K562 (cell line): ENCODE measurements at regions not wholly inside any gene's neighbourhood (a gene's known extent, or its start where the extent isn't known, plus 50 kb on each side); places are given as distances from the start of the nearest gene placed in this dataset.

Source experiments
- CC2D1A ChIP-seq: fragments of 450-650 bp; IDR thresholded peaks from 2 replicates; pipeline ENCODE4 v1.6.1; 2017; ENCODE audit warnings: mild to moderate bottlenecking
- CCAR2 ChIP-seq: fragments of 200-400 bp; formaldehyde crosslinking; IDR thresholded peaks from 2 replicates; pipeline ENCODE4 v1.6.1; 2017; ENCODE audit warnings: mild to moderate bottlenecking, low read depth, low read length
- CREB3L1 ChIP-seq: fragments of 450-650 bp; IDR thresholded peaks from 2 replicates; pipeline ENCODE4 v1.6.1; 2014; ENCODE audit warnings: low read depth, mild to moderate bottlenecking, moderate library complexity, borderline replicate concordance
- FOXJ2 ChIP-seq: fragments of 200-800 bp; sonication (Bioruptor generic); IDR thresholded peaks from 2 replicates; pipeline ENCODE4 v1.6.1; 2016; ENCODE audit warnings: missing genetic modification characterization, missing compliant biosample characterization
- FUS ChIP-seq: fragments of 200-400 bp; formaldehyde crosslinking; optimal IDR thresholded peaks from 2 replicates; pipeline ENCODE3; 2017; ENCODE audit warnings: low read depth, low read length
- KDM4B ChIP-seq, 2 experiments: fragments of 450-650 bp in 1 of 2; sonication (generic) in 1 of 2; IDR thresholded peaks; 2 replicates each; pipeline ENCODE4 v1.6.1; 2016 to 2017; ENCODE audit warnings: borderline replicate concordance in 2 of 2, antibody characterized with exemption in 1 of 2, low read depth in 1 of 2, mild to moderate bottlenecking in 1 of 2
- LCOR ChIP-seq: sonication (generic); formaldehyde crosslinking; IDR thresholded peaks from 2 replicates; pipeline ENCODE4 v1.8.0; 2022; ENCODE audit warnings: mild to moderate bottlenecking, missing genetic modification reagents
- MYBL2 ChIP-seq, 2 experiments: fragments of 450-650 bp in 1 of 2; sonication (generic) in 1 of 2; formaldehyde crosslinking in 1 of 2; IDR thresholded peaks; 2 replicates each; pipeline versions ENCODE4 v1.6.1 to v1.8.1; 2017 to 2022; ENCODE audit warnings: borderline replicate concordance in 1 of 2, inconsistent platforms in 1 of 2, low read depth in 1 of 2, mild to moderate bottlenecking in 1 of 2, missing genetic modification reagents in 1 of 2, moderate library complexity in 1 of 2
- NR4A1 ChIP-seq, 2 experiments: fragments of 250-450 bp in 1 of 2; fragments of 450-650 bp in 1 of 2; sonication (Bioruptor Pico) in 1 of 2; IDR thresholded peaks; 2 replicates each; pipeline versions ENCODE4 v1.4.0 to v1.6.1; 2016 to 2020; ENCODE audit warnings: mild to moderate bottlenecking in 2 of 2, missing compliant biosample characterization in 1 of 2, missing genetic modification characterization in 1 of 2, moderate library complexity in 1 of 2
- PKNOX1 ChIP-seq: fragments of 450-650 bp; IDR thresholded peaks from 2 replicates; pipeline ENCODE4 v1.6.1; 2016
- SMARCE1 ChIP-seq: fragments of 450-650 bp; IDR thresholded peaks from 2 replicates; pipeline ENCODE4 v1.7.1; 2016; ENCODE audit warnings: mild to moderate bottlenecking
- SOX6 ChIP-seq: fragments of 450-650 bp; IDR thresholded peaks from 2 replicates; pipeline ENCODE4 v1.6.1; 2014; ENCODE audit warnings: mild to moderate bottlenecking
- ZNF785 ChIP-seq: fragments of 250-450 bp; sonication (Bioruptor Pico); IDR thresholded peaks from 2 replicates; pipeline ENCODE4 v1.4.0; 2020; ENCODE audit warnings: mild to moderate bottlenecking
- ZNF79 ChIP-seq: fragments of 250-450 bp; sonication (Bioruptor Pico); IDR thresholded peaks from 2 replicates; pipeline ENCODE4 v1.4.0; 2020; ENCODE audit warnings: low read depth, mild to moderate bottlenecking, moderate library complexity

GRCh38 chr7:106501605-106502580 is 159.1 kb downstream of the CCDC71L start (continued):
- TF ChIP-seq CC2D1A (peak; percentile 90), LCOR (peak; percentile 30; the same call in 1 of the 2 replicates), KDM4B (IDR thresholded peaks at IDR 0.05; ENCODE audit: borderline replicate concordance in 2 of 2, low read depth in 1 of 2) (no peak), ZNF785 (CRISPR knock-in tag) (no peak), CREB3L1 (peak; percentile 63), FUS (no peak), SOX6 (peak; percentile 86), NR4A1 (CRISPR knock-in tag; IDR thresholded peaks at IDR 0.05) (peak; percentile 36; the same call in 1 of the 2 replicates), NR4A1 (tag; IDR thresholded peaks at IDR 0.05) (no peak), CCAR2 (no peak), MYBL2 (IDR thresholded peaks at IDR 0.05; ENCODE audit: low read depth) (no peak), MYBL2 (CRISPR knock-in tag; IDR thresholded peaks at IDR 0.05; ENCODE audit: borderline replicate concordance) (no peak), SMARCE1 (peak; percentile 88), PKNOX1 (peak; percentile 87), FOXJ2 (tag) (no peak), ZNF79 (no peak; the same call in 1 of the 2 replicates)
